HEK293 (cell line): ENCODE measurements at regions not wholly inside any gene's neighbourhood (a gene's known extent, or its start where the extent isn't known, plus 50 kb on each side); places are given as distances from the start of the nearest gene placed in this dataset.

Source experiments
- CTCF ChIA-PET: fragments of 350-600 bp; formaldehyde crosslinking; extraction: SDS; loops from one replicate; lab custom pipeline; 2021; ENCODE audit warnings: antibody characterized with exemption; lab: Yijun Ruan, JAX
- POLR2A ChIA-PET: fragments of 300-600 bp; formaldehyde crosslinking; extraction: SDS; loops from one replicate; lab custom pipeline; 2020; ENCODE audit warnings: antibody characterized with exemption, inconsistent platforms; lab: Yijun Ruan, JAX
- H3K27ac ChIP-seq: fragments of 200-500 bp; sonication (Bioruptor generic); 2 replicates; pipeline ENCODE4 v1.5.1; 2014; ENCODE audit warnings: low read depth, low read length, control low read depth, inconsistent platforms; ENCODE audit errors: extremely low read depth
- H3K36me3 ChIP-seq, 2 experiments: fragments of 200-500 bp in 1 of 2; sonication (Bioruptor generic) in 1 of 2; 1 replicate in 1 of 2; 2 replicates in 1 of 2; pipeline ENCODE4 v1.5.1; 2014 to 2017; ENCODE audit warnings: inconsistent platforms in 2 of 2, low read length in 2 of 2; ENCODE audit not compliant: control insufficient read depth in 2 of 2, insufficient read depth in 1 of 2
- H3K4me1 ChIP-seq: fragments of 200-500 bp; sonication (Bioruptor generic); 2 replicates; pipeline ENCODE4 v1.5.1; 2014; ENCODE audit warnings: mild to moderate bottlenecking, low read length, inconsistent platforms; ENCODE audit not compliant: control insufficient read depth, insufficient read depth
- H3K4me3 ChIP-seq: 2 replicates; pipeline ENCODE4 v1.5.1; 2011; ENCODE audit warnings: low read depth, mild to moderate bottlenecking, control low read depth, low read length, moderate library complexity
- H3K9me3 ChIP-seq: fragments of 200-500 bp; sonication (Bioruptor generic); 2 replicates; pipeline ENCODE4 v1.5.1; 2014; ENCODE audit warnings: low read depth, low read length, inconsistent platforms; ENCODE audit not compliant: control insufficient read depth, insufficient read depth
- OSR2 ChIP-seq: fragments of 450-650 bp; formaldehyde crosslinking; IDR thresholded peaks from 2 replicates; pipeline ENCODE4 v1.5.1; 2016; ENCODE audit warnings: missing biosample characterization, missing genetic modification characterization
- ZBTB17 ChIP-seq: fragments of 450-650 bp; formaldehyde crosslinking; IDR thresholded peaks from 2 replicates; pipeline ENCODE4 v1.5.1; 2016; ENCODE audit warnings: missing biosample characterization, missing genetic modification characterization
- ZFP69B ChIP-seq: fragments of 450-650 bp; formaldehyde crosslinking; IDR thresholded peaks from 2 replicates; pipeline ENCODE4 v1.5.1; 2016; ENCODE audit warnings: missing biosample characterization, missing genetic modification characterization
- ZNF266 ChIP-seq: fragments of 450-650 bp; formaldehyde crosslinking; IDR thresholded peaks from 2 replicates; pipeline ENCODE4 v1.5.1; 2016; ENCODE audit warnings: missing biosample characterization, missing genetic modification characterization, low read depth
- ZNF311 ChIP-seq: fragments of 450-650 bp; formaldehyde crosslinking; IDR thresholded peaks from 2 replicates; pipeline ENCODE4 v1.5.1; 2017; ENCODE audit warnings: missing biosample characterization, missing genetic modification characterization, borderline replicate concordance
- ZNF398 ChIP-seq: fragments of 450-650 bp; formaldehyde crosslinking; IDR thresholded peaks from 2 replicates; pipeline ENCODE4 v1.5.1; 2017; ENCODE audit warnings: missing biosample characterization, missing genetic modification characterization
- ZNF521 ChIP-seq: fragments of 450-650 bp; formaldehyde crosslinking; IDR thresholded peaks from 2 replicates; pipeline ENCODE4 v1.5.1; 2017; ENCODE audit warnings: missing biosample characterization, mild to moderate bottlenecking, missing genetic modification characterization
- ZNF560 ChIP-seq: fragments of 450-650 bp; formaldehyde crosslinking; IDR thresholded peaks from 2 replicates; pipeline ENCODE4 v1.5.1; 2017; ENCODE audit warnings: missing biosample characterization, missing genetic modification characterization, borderline replicate concordance
- ZNF701 ChIP-seq: fragments of 450-650 bp; formaldehyde crosslinking; IDR thresholded peaks from 2 replicates; pipeline ENCODE4 v1.5.1; 2016; ENCODE audit warnings: missing biosample characterization, missing genetic modification characterization
- TF ChIP-seq, protein P1 (sequence below): fragments of 450-650 bp; formaldehyde crosslinking; IDR thresholded peaks from 2 replicates; pipeline ENCODE4 v1.5.1; 2016; ENCODE audit warnings: missing biosample characterization, missing genetic modification characterization, low read depth
- TF ChIP-seq, protein P2 (sequence below): fragments of 450-650 bp; formaldehyde crosslinking; IDR thresholded peaks from 2 replicates; pipeline ENCODE4 v1.5.1; 2016; ENCODE audit warnings: missing biosample characterization, missing genetic modification characterization

GRCh38 chr10:43316988-43317387 is 50.1 kb upstream of the RASGEF1A start:
- TF ChIP-seq ZNF311 (tag by site-specific recombination) (no peak), ZNF560 (no peak), ZNF701 (no peak), ZFP69B (tag by site-specific recombination) (no peak), ZNF521 (tag by site-specific recombination) (no peak), ZNF398 (no peak), ZBTB17 (tag by site-specific recombination) (no peak), OSR2 (tag by site-specific recombination) (no peak), ZNF266 (tag by site-specific recombination) (no peak)
- TF ChIP-seq, protein P1, sequence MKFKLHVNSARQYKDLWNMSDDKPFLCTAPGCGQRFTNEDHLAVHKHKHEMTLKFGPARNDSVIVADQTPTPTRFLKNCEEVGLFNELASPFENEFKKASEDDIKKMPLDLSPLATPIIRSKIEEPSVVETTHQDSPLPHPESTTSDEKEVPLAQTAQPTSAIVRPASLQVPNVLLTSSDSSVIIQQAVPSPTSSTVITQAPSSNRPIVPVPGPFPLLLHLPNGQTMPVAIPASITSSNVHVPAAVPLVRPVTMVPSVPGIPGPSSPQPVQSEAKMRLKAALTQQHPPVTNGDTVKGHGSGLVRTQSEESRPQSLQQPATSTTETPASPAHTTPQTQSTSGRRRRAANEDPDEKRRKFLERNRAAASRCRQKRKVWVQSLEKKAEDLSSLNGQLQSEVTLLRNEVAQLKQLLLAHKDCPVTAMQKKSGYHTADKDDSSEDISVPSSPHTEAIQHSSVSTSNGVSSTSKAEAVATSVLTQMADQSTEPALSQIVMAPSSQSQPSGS (tag by site-specific recombination): no peak
- TF ChIP-seq, protein P2, sequence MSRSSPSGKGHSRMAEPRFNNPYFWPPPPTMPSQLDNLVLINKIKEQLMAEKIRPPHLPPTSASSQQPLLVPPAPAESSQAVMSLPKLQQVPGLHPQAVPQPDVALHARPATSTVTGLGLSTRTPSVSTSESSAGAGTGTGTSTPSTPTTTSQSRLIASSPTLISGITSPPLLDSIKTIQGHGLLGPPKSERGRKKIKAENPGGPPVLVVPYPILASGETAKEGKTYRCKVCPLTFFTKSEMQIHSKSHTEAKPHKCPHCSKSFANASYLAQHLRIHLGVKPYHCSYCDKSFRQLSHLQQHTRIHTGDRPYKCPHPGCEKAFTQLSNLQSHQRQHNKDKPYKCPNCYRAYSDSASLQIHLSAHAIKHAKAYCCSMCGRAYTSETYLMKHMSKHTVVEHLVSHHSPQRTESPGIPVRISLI (tag by site-specific recombination): no peak
- ChIA-PET CTCF (no interaction called here), POLR2A (no interaction called here)
- no peak overlapping the region for H3K4me3 ChIP-seq
- no peaks in the 10 kb centered on the region for H3K4me1 ChIP-seq
- no peaks in the 10 kb centered on the region for H3K36me3 ChIP-seq
- H3K27ac ChIP-seq: no peak overlapping the region
- no peaks in the 10 kb centered on the region for H3K9me3 ChIP-seq
